Endothelial cell of umbilical vein (primary cell): ENCODE measurements at regions not wholly inside any gene's neighbourhood (a gene's known extent, or its start where the extent isn't known, plus 50 kb on each side); places are given as distances from the start of the nearest gene placed in this dataset.

Source experiments
- BruUV-seq: library from RNA; stranded (reverse); fragments of 400-500 nt; replicated peaks from 2 replicates; lab custom pipeline; 2021; lab: Mats Ljungman, UMichigan
- CTCF ChIA-PET: fragments of 300-600, 350-600 bp; sonication (Branson Sonifier 250); formaldehyde crosslinking; loops from one replicate; lab custom pipeline; 2021; ENCODE audit warnings: antibody characterized with exemption, inconsistent platforms; lab: Charles Lee
- POLR2A ChIA-PET: fragments of 300-600, 350-600 bp; sonication (Branson Sonifier 250); formaldehyde crosslinking; loops from one replicate; lab custom pipeline; 2021; ENCODE audit warnings: antibody characterized with exemption, inconsistent platforms; lab: Charles Lee
- DNase-seq: peaks from one replicate; pipeline ENCODE4 v3.0.0-alpha.2; 2011; ENCODE audit warnings: low read depth, low spot score
- FAIRE-seq: peaks from 2 replicates; lab custom pipeline; 2011; peaks lifted over from hg19 to GRCh38; lab: Jason Lieb, UNC
- H2AFZ ChIP-seq: 2 replicates; pipeline ENCODE4 v1.6.0; 2012; ENCODE audit warnings: low read depth, low read length, control low read depth, inconsistent platforms
- H3K27ac ChIP-seq: 2 replicates; pipeline ENCODE4 v1.5.1; 2011; ENCODE audit warnings: low read depth, mild to moderate bottlenecking, control low read depth, low read length, moderate library complexity; ENCODE audit not compliant: insufficient read depth
- H3K27me3 ChIP-seq, 2 experiments: 2 replicates each; pipeline versions ENCODE4 v1.6.0 to v1.6.1; 2011; ENCODE audit warnings: low read length in 2 of 2, mixed read lengths in 1 of 2; ENCODE audit not compliant: control insufficient read depth in 2 of 2, insufficient read depth in 2 of 2
- H3K36me3 ChIP-seq, 2 experiments: 2 replicates in 1 of 2; 3 replicates in 1 of 2; pipeline ENCODE4 v1.5.1; 2011; ENCODE audit warnings: low read length in 2 of 2, mild to moderate bottlenecking in 1 of 2, moderate library complexity in 1 of 2; ENCODE audit not compliant: control insufficient read depth in 2 of 2, insufficient read depth in 2 of 2; ENCODE audit errors: extremely low read depth in 1 of 2
- H3K4me1 ChIP-seq: 3 replicates; pipeline ENCODE4 v1.5.1; 2011; ENCODE audit warnings: mild to moderate bottlenecking, low read length; ENCODE audit not compliant: control insufficient read depth, insufficient read depth; ENCODE audit errors: extremely low read depth
- H3K4me2 ChIP-seq: 2 replicates; pipeline ENCODE4 v1.6.1; 2011; ENCODE audit warnings: low read length, control low read depth, mixed read lengths; ENCODE audit not compliant: insufficient read depth
- H3K4me3 ChIP-seq, 3 experiments: fragments of 200-600 bp in 1 of 3; sonication (generic), shearing (Covaris generic) in 1 of 3; replicated peaks in 1 of 3; 2 replicates each; pipeline ENCODE4 v1.5.1; 2011 to 2016; ENCODE audit warnings: control low read depth in 3 of 3, low read length in 3 of 3, mild to moderate bottlenecking in 2 of 3, inconsistent platforms in 1 of 3, low read depth in 1 of 3, moderate library complexity in 1 of 3; ENCODE audit not compliant: insufficient read depth in 1 of 3
- H3K79me2 ChIP-seq: 2 replicates; pipeline ENCODE4 v1.6.0; 2012; ENCODE audit warnings: low read length, inconsistent platforms; ENCODE audit not compliant: control insufficient read depth, insufficient read depth
- H3K9ac ChIP-seq: replicated peaks from 2 replicates; pipeline ENCODE3; 2011; ENCODE audit warnings: low read length, control low read depth; ENCODE audit not compliant: insufficient read depth; ENCODE audit errors: extremely low read depth
- H3K9me1 ChIP-seq: replicated peaks from 3 replicates; pipeline ENCODE4 v1.6.0; 2011; ENCODE audit warnings: mild to moderate bottlenecking, low read length; ENCODE audit not compliant: control insufficient read depth, insufficient read depth; ENCODE audit errors: extremely low read depth
- H3K9me3 ChIP-seq: replicated peaks from 2 replicates; pipeline ENCODE4 v1.5.1; 2012; ENCODE audit warnings: low read length, inconsistent platforms; ENCODE audit not compliant: control insufficient read depth, insufficient read depth
- H4K20me1 ChIP-seq: replicated peaks from 2 replicates; pipeline ENCODE3; 2011; ENCODE audit warnings: mild to moderate bottlenecking, low read length; ENCODE audit not compliant: control insufficient read depth, insufficient read depth; ENCODE audit errors: extremely low read depth
- CTCF ChIP-seq, 2 donors: IDR thresholded peaks; 1 replicate in 1 of 2; 2 replicates in 1 of 2; pipeline ENCODE4 v1.5.1; 2011; ENCODE audit warnings: low read length in 2 of 2, mild to moderate bottlenecking in 2 of 2, moderate library complexity in 2 of 2, control low read depth in 1 of 2, inconsistent platforms in 1 of 2, low read depth in 1 of 2; ENCODE audit not compliant: insufficient read depth in 1 of 2; ENCODE audit errors: extremely low read depth in 1 of 2
- EZH2 ChIP-seq: IDR thresholded peaks from 2 replicates; pipeline ENCODE4 v1.6.1; 2012; ENCODE audit warnings: borderline replicate concordance, low read depth, mild to moderate bottlenecking, moderate library complexity, low read length, inconsistent platforms; ENCODE audit not compliant: severe bottlenecking
- FOS ChIP-seq: IDR thresholded peaks from 2 replicates; pipeline ENCODE4 v1.6.1; 2011; ENCODE audit warnings: mild to moderate bottlenecking, low read length, moderate library complexity, borderline replicate concordance; ENCODE audit not compliant: insufficient read depth
- GATA2 ChIP-seq: IDR thresholded peaks from 2 replicates; pipeline ENCODE4 v1.7.0; 2011; ENCODE audit warnings: low read depth, mild to moderate bottlenecking, moderate library complexity, mixed read lengths, low read length; ENCODE audit not compliant: insufficient read length, insufficient read depth
- JUN ChIP-seq: IDR thresholded peaks from 2 replicates; pipeline ENCODE4 v1.6.1; 2011; ENCODE audit warnings: borderline replicate concordance, low read depth; ENCODE audit not compliant: insufficient read length, insufficient read depth
- MAX ChIP-seq: IDR thresholded peaks from 2 replicates; pipeline ENCODE4 v1.6.1; 2011; ENCODE audit not compliant: insufficient read depth, insufficient read length
- MYC ChIP-seq: IDR thresholded peaks from one replicate; pipeline ENCODE4 v1.6.1; 2011; ENCODE audit warnings: mild to moderate bottlenecking, low read depth, low read length
- POLR2A ChIP-seq: IDR thresholded peaks from 2 replicates; pipeline ENCODE4 v1.6.1; 2012; ENCODE audit warnings: low read depth, mild to moderate bottlenecking, control low read depth, low read length
- POLR2AphosphoS5 ChIP-seq: IDR thresholded peaks from 2 replicates; pipeline ENCODE4 v1.6.1; 2012; ENCODE audit warnings: low read depth, mild to moderate bottlenecking, control low read depth, low read length, moderate library complexity; ENCODE audit not compliant: insufficient read depth
- dilution Hi-C: fragments of 300-500 bp; cut with MboI; formaldehyde crosslinking; loops from one replicate; pipeline ENCODE4 v1.15.0; 2019; ENCODE audit warnings: low sequenced_read_pairs; ENCODE audit not compliant: extremely low pct_ligation_motif_present
- intact Hi-C: fragments of 100-400 bp; cut with micrococcal nuclease; formaldehyde crosslinking; loops from one replicate; pipeline ENCODE4 v1.10.0; 2022

- Histone ChIP-seq H3K4me2 (no peak overlapping the region), H3K4me1 (no peaks in the 10 kb centered on the region), H4K20me1 (no peaks in the 10 kb centered on the region), H3K9me3 (no peaks in the 10 kb centered on the region), H2AFZ (no peak overlapping the region), H3K27me3 (no peaks in the 10 kb centered on the region), H3K4me3 (no peak overlapping the region), H3K9ac (no peak overlapping the region), H3K27ac (no peak overlapping the region), H3K79me2 (no peaks in the 10 kb centered on the region), H3K9me1 (no peaks in the 10 kb centered on the region), H3K36me3 (no peaks in the 10 kb centered on the region)
- dilution Hi-C loops (no loop called here), intact Hi-C loops (no loop called here)
- TF ChIP-seq GATA2 (no peak), POLR2AphosphoS5 (no peak), JUN (no peak), EZH2 (no peak), POLR2A (no peak)
- ChIA-PET POLR2A (no interaction called here), CTCF (no interaction called here)
- BruUV-seq = no TSS peak
- DNase-seq = no peak
- no peak for FAIRE-seq
Measured at GRCh38 chr6:82569022-82569421, 205.4 kb downstream of the TPBG start.

GRCh38 chr6:82570083-82570482 is 206.5 kb downstream of the TPBG start:
- no peak overlapping the region for H3K9ac ChIP-seq
- H3K4me2 ChIP-seq = no peak overlapping the region
- H3K79me2 ChIP-seq = no peaks in the 10 kb centered on the region
- H3K9me1 ChIP-seq = no peaks in the 10 kb centered on the region
- H3K4me1 ChIP-seq = no peaks in the 10 kb centered on the region
- BruUV-seq = no TSS peak
- no peak overlapping the region for H2AFZ ChIP-seq
- FAIRE-seq (no peak), DNase-seq (no peak)
- H3K9me3 ChIP-seq = no peaks in the 10 kb centered on the region
- no peak overlapping the region for H3K4me3 ChIP-seq
- H3K36me3 ChIP-seq = no peaks in the 10 kb centered on the region
- H3K27ac ChIP-seq = no peak overlapping the region
- POLR2A ChIA-PET = no interaction called here
- H4K20me1 ChIP-seq = no peaks in the 10 kb centered on the region
- intact Hi-C loops (no loop called here), dilution Hi-C loops (no loop called here)
- CTCF ChIA-PET = no interaction called here
- TF ChIP-seq POLR2A = no peak
- TF ChIP-seq FOS = no peak
- TF ChIP-seq CTCF (IDR thresholded peaks at IDR 0.05; ENCODE audit: extremely low read depth in 1 of 2, insufficient read depth in 1 of 2, low read depth in 1 of 2, low read length in 2 of 2) = no peak
- no peak for TF ChIP-seq MAX
- no peak for TF ChIP-seq GATA2
- TF ChIP-seq JUN = no peak
- TF ChIP-seq POLR2AphosphoS5 = no peak
- no peak for TF ChIP-seq MYC
- no peak for TF ChIP-seq EZH2
- H3K27me3 ChIP-seq = no peaks in the 10 kb centered on the region
